ENCODE measurements at regions not wholly inside any gene's neighbourhood (a gene's known extent, or its start where the extent isn't known, plus 50 kb on each side); places are given as distances from the start of the nearest gene placed in this dataset.

- Histone ChIP-seq H3K4me1 (no peaks in the 10 kb centered on the region), H3K9me3 (no peaks in the 10 kb centered on the region), H3K27me3 (no peaks in the 10 kb centered on the region), H3K4me3 (replicated peaks in 1 of 3) (no peak overlapping the region), H3K27ac (no peak overlapping the region), H3K36me3 (no peaks in the 10 kb centered on the region)
- no peak for DNase-seq
- 89 to 90% methylated on average over 2 of the region's 2 CpGs for WGBS, 2 donors
- no peak for TF ChIP-seq POLR2A (IDR thresholded peaks at IDR 0.05)
- TF ChIP-seq, protein P1, sequence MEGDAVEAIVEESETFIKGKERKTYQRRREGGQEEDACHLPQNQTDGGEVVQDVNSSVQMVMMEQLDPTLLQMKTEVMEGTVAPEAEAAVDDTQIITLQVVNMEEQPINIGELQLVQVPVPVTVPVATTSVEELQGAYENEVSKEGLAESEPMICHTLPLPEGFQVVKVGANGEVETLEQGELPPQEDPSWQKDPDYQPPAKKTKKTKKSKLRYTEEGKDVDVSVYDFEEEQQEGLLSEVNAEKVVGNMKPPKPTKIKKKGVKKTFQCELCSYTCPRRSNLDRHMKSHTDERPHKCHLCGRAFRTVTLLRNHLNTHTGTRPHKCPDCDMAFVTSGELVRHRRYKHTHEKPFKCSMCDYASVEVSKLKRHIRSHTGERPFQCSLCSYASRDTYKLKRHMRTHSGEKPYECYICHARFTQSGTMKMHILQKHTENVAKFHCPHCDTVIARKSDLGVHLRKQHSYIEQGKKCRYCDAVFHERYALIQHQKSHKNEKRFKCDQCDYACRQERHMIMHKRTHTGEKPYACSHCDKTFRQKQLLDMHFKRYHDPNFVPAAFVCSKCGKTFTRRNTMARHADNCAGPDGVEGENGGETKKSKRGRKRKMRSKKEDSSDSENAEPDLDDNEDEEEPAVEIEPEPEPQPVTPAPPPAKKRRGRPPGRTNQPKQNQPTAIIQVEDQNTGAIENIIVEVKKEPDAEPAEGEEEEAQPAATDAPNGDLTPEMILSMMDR (IDR thresholded peaks at IDR 0.05): no peak
- intact Hi-C loops (cut with DNase I): no loop called here
Observed at GRCh38 chr22:26992556-26992955, 335.2 kb downstream of the MIAT start.

- TF ChIP-seq, protein P1 (IDR thresholded peaks at IDR 0.05): no peak
- TF ChIP-seq POLR2A (IDR thresholded peaks at IDR 0.05): no peak
- no peak for DNase-seq
- intact Hi-C loops (cut with DNase I): no loop called here
- no peaks in the 10 kb centered on the region for H3K27me3 ChIP-seq
- no peaks in the 10 kb centered on the region for H3K9me3 ChIP-seq
- 89 to 96% methylated on average over 11 of the region's 11 CpGs for WGBS, 2 donors
- H3K4me1 ChIP-seq: no peaks in the 10 kb centered on the region
- H3K36me3 ChIP-seq: no peaks in the 10 kb centered on the region
- no peak overlapping the region for H3K27ac ChIP-seq
- no peak overlapping the region for H3K4me3 ChIP-seq (replicated peaks in 1 of 3)
Observed at GRCh38 chr22:26993886-26994285, 336.5 kb downstream of the MIAT start.

DNA sequence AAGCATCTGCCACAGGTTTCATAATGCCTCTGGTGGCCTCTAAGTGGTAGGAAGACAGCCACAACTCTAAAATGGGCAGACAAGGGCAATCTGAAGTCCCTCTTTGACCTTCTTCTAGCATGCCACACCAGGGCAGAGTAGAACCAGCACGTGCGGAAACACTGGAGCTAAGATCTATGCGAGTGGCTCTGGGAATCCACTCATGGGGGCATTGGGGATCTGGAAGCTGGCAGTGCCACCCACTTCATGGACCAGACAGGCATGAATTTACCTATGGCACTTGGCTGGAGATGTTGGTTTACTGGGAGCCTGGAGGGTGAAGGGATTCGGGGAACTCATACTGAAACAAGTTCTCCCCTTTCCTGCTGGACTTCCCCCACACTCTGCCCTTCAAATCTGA lies 337.4 kb downstream of the MIAT start:
- H3K27ac ChIP-seq: no peak overlapping the region
- intact Hi-C loops (cut with DNase I): no loop called here
- DNase-seq: peak; percentile 57 to 68
- no peak overlapping the region for H3K4me3 ChIP-seq (replicated peaks in 1 of 3)
- no peak for TF ChIP-seq POLR2A (IDR thresholded peaks at IDR 0.05)
- no peaks in the 10 kb centered on the region for H3K4me1 ChIP-seq
- WGBS, 2 donors: 31 to 32% methylated on average over 4 of the region's 4 CpGs
- H3K36me3 ChIP-seq: no peaks in the 10 kb centered on the region
- no peaks in the 10 kb centered on the region for H3K27me3 ChIP-seq
- no peaks in the 10 kb centered on the region for H3K9me3 ChIP-seq

- no peak overlapping the region for H3K27ac ChIP-seq
- intact Hi-C loops (cut with DNase I): no loop called here
- DNase-seq: peak; percentile 43
- no peak overlapping the region for H3K4me3 ChIP-seq (replicated peaks in 1 of 3)
- no peak for TF ChIP-seq POLR2A (IDR thresholded peaks at IDR 0.05)
- TF ChIP-seq, protein P1 (IDR thresholded peaks at IDR 0.05): no peak
- no peaks in the 10 kb centered on the region for H3K4me1 ChIP-seq
- H3K27me3 ChIP-seq: no peaks in the 10 kb centered on the region
- 27 to 29% methylated on average over 3 of the region's 3 CpGs for WGBS, 2 donors
- no peaks in the 10 kb centered on the region for H3K9me3 ChIP-seq
- no peaks in the 10 kb centered on the region for H3K36me3 ChIP-seq
Observed at GRCh38 chr22:26995235-26995634, 337.8 kb downstream of the MIAT start.

DNA sequence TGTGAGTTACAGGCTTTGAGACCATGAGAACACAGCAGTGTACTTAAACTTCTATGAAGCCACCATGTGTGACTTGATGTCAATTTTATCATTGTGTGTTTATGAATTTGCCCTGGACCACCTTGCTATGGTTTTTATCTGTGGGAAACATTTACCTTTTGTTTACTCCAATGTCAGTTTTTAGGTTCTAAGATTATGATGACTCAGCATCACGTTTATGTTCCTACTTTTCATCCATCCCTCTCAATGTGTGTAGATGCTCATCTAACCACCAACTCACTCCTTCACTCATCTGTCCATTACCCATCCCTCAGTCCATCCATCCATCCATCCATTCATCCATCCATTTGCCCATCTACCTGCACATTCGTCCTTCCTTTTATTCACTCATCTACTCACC lies 338.8 kb downstream of the MIAT start:
- intact Hi-C loops (cut with DNase I): no loop called here
- Histone ChIP-seq H3K9me3 (no peaks in the 10 kb centered on the region), H3K27me3 (no peaks in the 10 kb centered on the region), H3K4me1 (no peaks in the 10 kb centered on the region), H3K27ac (no peak overlapping the region), H3K4me3 (replicated peaks in 1 of 3) (no peak overlapping the region), H3K36me3 (no peaks in the 10 kb centered on the region)
- WGBS, 2 donors: 90 to 91% methylated on average over 2 of the region's 2 CpGs
- TF ChIP-seq, protein P1 (IDR thresholded peaks at IDR 0.05): no peak
- no peak for TF ChIP-seq POLR2A (IDR thresholded peaks at IDR 0.05)
- no peak for DNase-seq

DNA sequence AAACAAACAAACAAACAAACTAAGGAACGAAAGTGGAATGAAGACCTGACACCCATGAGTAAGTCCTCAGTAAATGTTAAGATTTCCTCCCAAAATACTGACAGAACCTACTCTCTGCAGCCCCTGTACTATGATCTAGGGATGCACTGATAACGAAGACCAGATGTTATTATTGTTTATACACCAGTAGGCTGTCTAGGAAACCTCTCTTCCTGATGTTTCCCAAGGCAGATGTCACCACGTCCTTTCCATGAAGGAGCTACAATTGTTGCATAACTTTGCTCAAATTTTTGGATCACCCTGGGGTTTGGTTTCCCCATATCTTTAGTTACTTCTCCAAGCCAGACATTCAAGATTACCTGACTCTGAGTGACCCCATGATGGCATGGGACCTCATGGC lies 340.7 kb downstream of the MIAT start:
- 70 to 73% methylated on average over 3 of the region's 3 CpGs for WGBS, 2 donors
- TF ChIP-seq POLR2A (IDR thresholded peaks at IDR 0.05): no peak
- TF ChIP-seq, protein P1 (IDR thresholded peaks at IDR 0.05): no peak
- H3K4me1 ChIP-seq: no peaks in the 10 kb centered on the region
- no peaks in the 10 kb centered on the region for H3K36me3 ChIP-seq
- no peaks in the 10 kb centered on the region for H3K9me3 ChIP-seq
- H3K4me3 ChIP-seq (replicated peaks in 1 of 3): no peak overlapping the region
- no peak for DNase-seq
- no peak overlapping the region for H3K27ac ChIP-seq
- intact Hi-C loops (cut with DNase I): no loop called here
- no peaks in the 10 kb centered on the region for H3K27me3 ChIP-seq
